HCT116 (cell line): ENCODE measurements at regions not wholly inside any gene's neighbourhood (a gene's known extent, or its start where the extent isn't known, plus 50 kb on each side); places are given as distances from the start of the nearest gene placed in this dataset.

ENCODE experiments used
- ATAC-seq: fragments of 200-7000 bp; cut with Tn5 transposase; 2 replicates; pipeline ENCODE4 v1.9.1; 2020; ENCODE audit warnings: mild to moderate bottlenecking, moderate library complexity
- BruUV-seq: library from RNA; stranded (reverse); fragments of 400-500 nt; replicated peaks from 2 replicates; lab custom pipeline; 2021; lab: Mats Ljungman, UMichigan
- CTCF ChIA-PET: fragments of 300-600 bp; sonication (Branson Sonifier 250); formaldehyde crosslinking; loops from one replicate; lab custom pipeline; 2021; ENCODE audit warnings: antibody characterized with exemption; lab: Charles Lee
- POLR2A ChIA-PET: fragments of 300-600, 350-600 bp; sonication (Branson Sonifier 250); formaldehyde crosslinking; loops from one replicate; lab custom pipeline; 2021; ENCODE audit warnings: antibody characterized with exemption; lab: Charles Lee
- RAD21 ChIA-PET, 2 experiments: fragments of 300-600 bp; sonication (Branson Sonifier 250); formaldehyde crosslinking; loops; one replicate each; lab custom pipeline; 2023; ENCODE audit warnings: low total read pairs in 2 of 2; ENCODE audit not compliant: uncharacterized antibody in 2 of 2, unreplicated experiment in 2 of 2, low non-redundant PET in 1 of 2; lab: Charles Lee
- DNase-seq: peaks from one replicate; pipeline ENCODE4 v3.0.0-alpha.2; 2010; ENCODE audit warnings: low read depth, low spot score
- H2AFZ ChIP-seq: fragments of 200-600 bp; shearing (Covaris generic), sonication (generic); 2 replicates; pipeline ENCODE4 v1.6.1; 2017; ENCODE audit warnings: low read depth, mixed run types, mixed read lengths, antibody characterized with exemption, low read length; ENCODE audit not compliant: poor library complexity, severe bottlenecking
- H3K27ac ChIP-seq: 2 replicates; pipeline ENCODE4 v1.5.1; 2012; ENCODE audit warnings: low read depth, low read length
- H3K27me3 ChIP-seq: fragments of 200-600 bp; sonication (generic); 2 replicates; pipeline ENCODE4 v1.6.1; 2016; ENCODE audit warnings: mixed run types, low read length, mixed read lengths; ENCODE audit not compliant: insufficient read depth
- H3K36me3 ChIP-seq, 2 experiments: fragments of 200-500 bp in 1 of 2; fragments of 200-600 bp in 1 of 2; sonication (Bioruptor generic) in 1 of 2; sonication (generic) in 1 of 2; 2 replicates each; pipeline versions ENCODE4 v1.5.1 to v1.6.1; 2014 to 2016; ENCODE audit warnings: low read length in 2 of 2, inconsistent platforms in 1 of 2, mixed read lengths in 1 of 2, mixed run types in 1 of 2; ENCODE audit not compliant: insufficient read depth in 2 of 2, control insufficient read depth in 1 of 2
- H3K4me1 ChIP-seq, 2 experiments: fragments of 200-600 bp in 1 of 2; sonication (generic) in 1 of 2; 2 replicates each; pipeline versions ENCODE4 v1.5.1 to v1.6.1; 2012 to 2017; ENCODE audit warnings: low read length in 2 of 2, inconsistent platforms in 1 of 2, mild to moderate bottlenecking in 1 of 2, mixed read lengths in 1 of 2, mixed run types in 1 of 2, moderate library complexity in 1 of 2; ENCODE audit not compliant: insufficient read depth in 2 of 2, control insufficient read depth in 1 of 2
- H3K4me2 ChIP-seq: fragments of 200-600 bp; sonication (generic); 2 replicates; pipeline ENCODE4 v1.6.1; 2017; ENCODE audit warnings: mixed run types, low read length, mixed read lengths
- H3K4me3 ChIP-seq, 2 experiments: fragments of 200-600 bp in 1 of 2; sonication (generic) in 1 of 2; replicated peaks in 1 of 2; 2 replicates each; pipeline ENCODE4 v1.5.1; 2011 to 2016; ENCODE audit warnings: low read length in 2 of 2, control low read depth in 1 of 2, low read depth in 1 of 2, mild to moderate bottlenecking in 1 of 2, mixed read lengths in 1 of 2, mixed run types in 1 of 2
- H3K79me2 ChIP-seq: fragments of 200-600 bp; sonication (generic); 2 replicates; pipeline ENCODE4 v1.6.1; 2017; ENCODE audit warnings: mild to moderate bottlenecking, mixed run types, low read length, moderate library complexity, mixed read lengths; ENCODE audit not compliant: insufficient read depth
- H3K9ac ChIP-seq: fragments of 200-600 bp; sonication (generic); 2 replicates; pipeline ENCODE4 v1.6.1; 2016; ENCODE audit warnings: low read length, mixed read lengths
- H3K9me2 ChIP-seq: fragments of 200-600 bp; sonication (generic), shearing (Covaris generic); 2 replicates; pipeline ENCODE4 v1.6.1; 2017; ENCODE audit warnings: mixed run types, mild to moderate bottlenecking, moderate library complexity; ENCODE audit not compliant: insufficient read depth
- H3K9me3 ChIP-seq, 2 experiments: fragments of 200-500 bp in 1 of 2; fragments of 200-600 bp in 1 of 2; sonication (Bioruptor generic) in 1 of 2; sonication (generic) in 1 of 2; 2 replicates each; pipeline ENCODE4 v1.6.1; 2014 to 2017; ENCODE audit warnings: low read length in 2 of 2, mixed read lengths in 2 of 2, inconsistent platforms in 1 of 2, low read depth in 1 of 2, mild to moderate bottlenecking in 1 of 2, mixed run types in 1 of 2, moderate library complexity in 1 of 2; ENCODE audit not compliant: control insufficient read depth in 1 of 2, insufficient read depth in 1 of 2
- H4K20me1 ChIP-seq: fragments of 200-600 bp; sonication (generic), shearing (Covaris generic); 2 replicates; pipeline ENCODE4 v1.6.1; 2017; ENCODE audit warnings: mixed run types, mild to moderate bottlenecking, moderate library complexity; ENCODE audit not compliant: insufficient read depth
- CBX3 ChIP-seq: IDR thresholded peaks from 2 replicates; pipeline ENCODE4 v1.6.1; 2012; ENCODE audit warnings: low read depth
- CEBPB ChIP-seq: IDR thresholded peaks from 2 replicates; pipeline ENCODE4 v1.6.1; 2012; ENCODE audit warnings: low read depth
- JUND ChIP-seq: IDR thresholded peaks from 2 replicates; pipeline ENCODE4 v1.6.1; 2012
- POLR2AphosphoS5 ChIP-seq: IDR thresholded peaks from 2 replicates; pipeline ENCODE4 v1.6.1; 2011; ENCODE audit warnings: mild to moderate bottlenecking, low read depth, low read length, moderate library complexity
- RAD21 ChIP-seq: IDR thresholded peaks from 2 replicates; pipeline ENCODE4 v1.6.1; 2012; ENCODE audit warnings: low read depth, mild to moderate bottlenecking
- REST ChIP-seq: IDR thresholded peaks from 2 replicates; pipeline ENCODE4 v1.6.1; 2012; ENCODE audit warnings: low read depth
- TCF7L2 ChIP-seq: IDR thresholded peaks from 2 replicates; pipeline ENCODE4 v1.7.0; 2011; ENCODE audit warnings: borderline replicate concordance, inconsistent platforms; ENCODE audit not compliant: insufficient read depth, insufficient read length; ENCODE audit errors: extremely low read depth
- ZFX ChIP-seq: fragments of 450-650 bp; IDR thresholded peaks from 2 replicates; pipeline ENCODE4 v1.6.1; 2017
- ZNF274 ChIP-seq: fragments of 200-500 bp; sonication (Bioruptor generic); IDR thresholded peaks from 2 replicates; pipeline ENCODE4 v1.6.1; 2014; ENCODE audit warnings: mild to moderate bottlenecking, low read depth, low read length, inconsistent platforms
- intact Hi-C: fragments of 100-400 bp; cut with micrococcal nuclease; formaldehyde crosslinking; loops from 2 replicates; pipeline ENCODE4 v1.10.0; 2022

GRCh38 chr12:125530876-125531275 lies 465.6 kb downstream of the AACS start (continued):
- TF ChIP-seq TCF7L2 (no peak), CBX3 (no peak)

DNA sequence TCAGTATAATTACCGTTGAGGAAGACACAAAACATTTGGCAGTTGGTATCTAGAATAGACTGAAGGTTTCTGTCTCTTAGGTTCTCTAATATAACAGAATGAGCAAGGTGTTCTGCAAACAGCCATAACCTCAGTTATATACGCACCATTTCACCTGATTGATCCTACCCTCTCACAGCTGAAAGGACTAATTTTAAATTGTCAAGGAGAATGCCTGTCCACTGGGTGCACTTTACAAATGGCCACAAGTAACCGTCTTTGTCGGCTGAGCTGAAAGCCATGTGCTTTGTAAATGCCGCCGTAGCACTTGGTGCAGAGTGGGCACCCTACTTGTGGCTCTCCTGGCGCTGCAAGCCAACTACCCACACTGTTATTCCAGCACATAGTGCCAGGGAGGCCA lies 466.3 kb downstream of the AACS start:
- Histone ChIP-seq H3K27me3 (no peaks in the 10 kb centered on the region), H3K4me2 (no peak overlapping the region), H2AFZ (no peak overlapping the region), H3K9me3 (no peaks in the 10 kb centered on the region), H4K20me1 (no peaks in the 10 kb centered on the region), H3K9ac (no peak overlapping the region), H3K79me2 (no peaks in the 10 kb centered on the region), H3K27ac (no peak overlapping the region), H3K4me3 (no peak overlapping the region), H3K4me1 (no peaks in the 10 kb centered on the region), H3K36me3 (no peaks in the 10 kb centered on the region), H3K9me2 (no peaks in the 10 kb centered on the region)
- no peak for TF ChIP-seq ZNF274
- TF ChIP-seq CEBPB, result no peak
- TF ChIP-seq RAD21, result no peak
- no peak for TF ChIP-seq ZFX
- no peak for TF ChIP-seq CBX3
- TF ChIP-seq JUND, result no peak
- TF ChIP-seq POLR2AphosphoS5, result no peak
- TF ChIP-seq TCF7L2, result no peak
- no peak for TF ChIP-seq REST
- ATAC-seq (no peak), DNase-seq (no peak)
- BruUV-seq, result no TSS peak
- intact Hi-C loops, result no loop called here
- RAD21 ChIA-PET, result no interaction called here
- CTCF ChIA-PET, result no interaction called here
- POLR2A ChIA-PET, result no interaction called here
